Caco-2 (cell line): ENCODE measurements at regions not wholly inside any gene's neighbourhood (a gene's known extent, or its start where the extent isn't known, plus 50 kb on each side); places are given as distances from the start of the nearest gene placed in this dataset.

Source experiments
- BruUV-seq: library from RNA; stranded (reverse); fragments of 400-500 nt; replicated peaks from 2 replicates; lab custom pipeline; 2021; lab: Mats Ljungman, UMichigan
- CTCF ChIA-PET: fragments of 300-600 bp; sonication (Branson Sonifier 250); formaldehyde crosslinking; loops from one replicate; lab custom pipeline; 2022; ENCODE audit warnings: antibody characterized with exemption; lab: Charles Lee
- POLR2A ChIA-PET: fragments of 300-600 bp; sonication (Branson Sonifier 250); formaldehyde crosslinking; loops from one replicate; lab custom pipeline; 2022; ENCODE audit warnings: antibody characterized with exemption; lab: Charles Lee
- DNase-seq, 2 experiments: peaks; one replicate each; pipeline versions ENCODE4 v3.0.0 to v3.0.0-alpha.2; 2020 to 2022
- H3K27me3 ChIP-seq: replicated peaks from 2 replicates; pipeline ENCODE4 v1.6.0; 2011; ENCODE audit warnings: low read length; ENCODE audit not compliant: control insufficient read depth, insufficient read depth
- H3K36me3 ChIP-seq: 2 replicates; pipeline ENCODE4 v1.5.1; 2011; ENCODE audit warnings: low read length; ENCODE audit not compliant: control insufficient read depth, insufficient read depth
- H3K4me1 ChIP-seq: fragments of 250-450 bp; sonication (Bioruptor Pico); 2 replicates; pipeline ENCODE4 v1.5.1; 2020; ENCODE audit warnings: mild to moderate bottlenecking
- H3K4me3 ChIP-seq: 2 replicates; pipeline ENCODE4 v1.5.1; 2011; ENCODE audit warnings: low read depth, mild to moderate bottlenecking, control low read depth, low read length
- H3K9me3 ChIP-seq: fragments of 250-450 bp; sonication (Bioruptor Pico); 2 replicates; pipeline ENCODE4 v1.5.1; 2020; ENCODE audit warnings: mild to moderate bottlenecking, moderate library complexity
- H3K27ac Mint-ChIP-seq: one replicate; pipeline ENCODE4 v1.8.0; 2022; ENCODE audit warnings: mixed read lengths; ENCODE audit not compliant: unreplicated experiment
- H3K27me3 Mint-ChIP-seq: one replicate; pipeline ENCODE4 v1.8.0; 2022; ENCODE audit warnings: mixed read lengths; ENCODE audit not compliant: insufficient read depth, unreplicated experiment
- H3K36me3 Mint-ChIP-seq: one replicate; pipeline ENCODE4 v1.8.0; 2022; ENCODE audit warnings: mild to moderate bottlenecking, mixed read lengths; ENCODE audit not compliant: insufficient read depth, unreplicated experiment
- H3K4me1 Mint-ChIP-seq: one replicate; pipeline ENCODE4 v1.8.0; 2022; ENCODE audit warnings: low read depth, mixed read lengths; ENCODE audit not compliant: unreplicated experiment
- H3K4me3 Mint-ChIP-seq: one replicate; pipeline ENCODE4 v1.8.0; 2022; ENCODE audit warnings: mild to moderate bottlenecking, moderate library complexity, mixed read lengths; ENCODE audit not compliant: unreplicated experiment
- H3K9me3 Mint-ChIP-seq: one replicate; pipeline ENCODE4 v1.8.0; 2022; ENCODE audit warnings: mixed read lengths; ENCODE audit not compliant: unreplicated experiment
- intact Hi-C: fragments of 100-400 bp; cut with micrococcal nuclease; formaldehyde crosslinking; loops from one replicate; pipeline ENCODE4 v1.10.0; 2022; ENCODE audit not compliant: unreplicated experiment
- TF ChIP-seq, protein P1 (sequence below), 2 experiments: fragments of 200-600 bp in 1 of 2; IDR thresholded peaks; 1 replicate in 1 of 2; 2 replicates in 1 of 2; pipeline versions ENCODE4 v1.5.1 to v1.8.0; 2011 to 2022; ENCODE audit warnings: antibody characterized with exemption in 1 of 2, control low read depth in 1 of 2, inconsistent platforms in 1 of 2, low read depth in 1 of 2, low read length in 1 of 2, mild to moderate bottlenecking in 1 of 2, moderate library complexity in 1 of 2; ENCODE audit not compliant: insufficient read depth in 1 of 2, severe bottlenecking in 1 of 2, unreplicated experiment in 1 of 2

DNA sequence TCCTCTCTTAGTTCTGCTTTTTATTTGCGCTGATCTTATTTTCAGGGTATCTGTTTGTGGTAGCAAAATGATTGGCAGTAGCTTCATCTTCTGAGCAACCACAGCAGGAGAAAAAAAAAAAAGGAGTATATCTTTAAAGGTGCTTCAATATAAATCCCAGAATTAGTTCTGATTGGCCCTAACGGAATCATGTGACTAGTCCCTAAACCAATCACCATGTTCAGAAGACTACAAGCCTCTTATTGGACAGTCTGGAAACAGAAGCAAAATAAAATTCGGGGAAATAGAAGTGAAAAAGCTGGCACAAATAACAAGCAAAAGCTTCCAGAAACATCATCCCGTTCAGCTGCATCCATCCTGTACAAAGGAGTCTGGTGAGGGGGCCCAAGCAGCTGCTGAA is 49.9 kb upstream of the PTPRO start:
- POLR2A ChIA-PET = interaction anchor here (0.6 kb wide), 1 partner anchor 483 kb away, joined by 4 read pairs; no protein-coding TSS in a partner anchor
- no TSS peak for BruUV-seq
- H3K36me3 Mint-ChIP-seq = no peaks in the 10 kb centered on the region
- H3K27me3 ChIP-seq = no peaks in the 10 kb centered on the region
- CTCF ChIA-PET = no interaction called here
- no peaks in the 10 kb centered on the region for H3K9me3 ChIP-seq
- H3K4me1 Mint-ChIP-seq = no peaks in the 10 kb centered on the region
- no peak for DNase-seq
- no peak overlapping the region for H3K27ac Mint-ChIP-seq
- no peaks in the 10 kb centered on the region for H3K36me3 ChIP-seq
- H3K9me3 Mint-ChIP-seq = no peaks in the 10 kb centered on the region
- no peaks in the 10 kb centered on the region for H3K4me1 ChIP-seq
- H3K4me3 Mint-ChIP-seq = no peak overlapping the region
- H3K27me3 Mint-ChIP-seq = peaks cover 5% of the 10 kb centered on the region
- intact Hi-C loops = no loop called here
- H3K4me3 ChIP-seq = no peak overlapping the region
- TF ChIP-seq, protein P1, sequence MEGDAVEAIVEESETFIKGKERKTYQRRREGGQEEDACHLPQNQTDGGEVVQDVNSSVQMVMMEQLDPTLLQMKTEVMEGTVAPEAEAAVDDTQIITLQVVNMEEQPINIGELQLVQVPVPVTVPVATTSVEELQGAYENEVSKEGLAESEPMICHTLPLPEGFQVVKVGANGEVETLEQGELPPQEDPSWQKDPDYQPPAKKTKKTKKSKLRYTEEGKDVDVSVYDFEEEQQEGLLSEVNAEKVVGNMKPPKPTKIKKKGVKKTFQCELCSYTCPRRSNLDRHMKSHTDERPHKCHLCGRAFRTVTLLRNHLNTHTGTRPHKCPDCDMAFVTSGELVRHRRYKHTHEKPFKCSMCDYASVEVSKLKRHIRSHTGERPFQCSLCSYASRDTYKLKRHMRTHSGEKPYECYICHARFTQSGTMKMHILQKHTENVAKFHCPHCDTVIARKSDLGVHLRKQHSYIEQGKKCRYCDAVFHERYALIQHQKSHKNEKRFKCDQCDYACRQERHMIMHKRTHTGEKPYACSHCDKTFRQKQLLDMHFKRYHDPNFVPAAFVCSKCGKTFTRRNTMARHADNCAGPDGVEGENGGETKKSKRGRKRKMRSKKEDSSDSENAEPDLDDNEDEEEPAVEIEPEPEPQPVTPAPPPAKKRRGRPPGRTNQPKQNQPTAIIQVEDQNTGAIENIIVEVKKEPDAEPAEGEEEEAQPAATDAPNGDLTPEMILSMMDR (IDR thresholded peaks at IDR 0.05; ENCODE audit: insufficient read depth in 1 of 2, low read depth in 1 of 2, low read length in 1 of 2, severe bottlenecking in 1 of 2, unreplicated experiment in 1 of 2) = no peak
